Caco-2 (cell line): ENCODE measurements at regions not wholly inside any gene's neighbourhood (a gene's known extent, or its start where the extent isn't known, plus 50 kb on each side); places are given as distances from the start of the nearest gene placed in this dataset.

Source experiments
- BruUV-seq: library from RNA; stranded (reverse); fragments of 400-500 nt; replicated peaks from 2 replicates; lab custom pipeline; 2021; lab: Mats Ljungman, UMichigan
- CTCF ChIA-PET: fragments of 300-600 bp; sonication (Branson Sonifier 250); formaldehyde crosslinking; loops from one replicate; lab custom pipeline; 2022; ENCODE audit warnings: antibody characterized with exemption; lab: Charles Lee
- POLR2A ChIA-PET: fragments of 300-600 bp; sonication (Branson Sonifier 250); formaldehyde crosslinking; loops from one replicate; lab custom pipeline; 2022; ENCODE audit warnings: antibody characterized with exemption; lab: Charles Lee
- DNase-seq, 2 experiments: peaks; one replicate each; pipeline versions ENCODE4 v3.0.0 to v3.0.0-alpha.2; 2020 to 2022
- H3K27me3 ChIP-seq: replicated peaks from 2 replicates; pipeline ENCODE4 v1.6.0; 2011; ENCODE audit warnings: low read length; ENCODE audit not compliant: control insufficient read depth, insufficient read depth
- H3K36me3 ChIP-seq: 2 replicates; pipeline ENCODE4 v1.5.1; 2011; ENCODE audit warnings: low read length; ENCODE audit not compliant: control insufficient read depth, insufficient read depth
- H3K4me1 ChIP-seq: fragments of 250-450 bp; sonication (Bioruptor Pico); 2 replicates; pipeline ENCODE4 v1.5.1; 2020; ENCODE audit warnings: mild to moderate bottlenecking
- H3K4me3 ChIP-seq: 2 replicates; pipeline ENCODE4 v1.5.1; 2011; ENCODE audit warnings: low read depth, mild to moderate bottlenecking, control low read depth, low read length
- H3K9me3 ChIP-seq: fragments of 250-450 bp; sonication (Bioruptor Pico); 2 replicates; pipeline ENCODE4 v1.5.1; 2020; ENCODE audit warnings: mild to moderate bottlenecking, moderate library complexity
- H3K27ac Mint-ChIP-seq: one replicate; pipeline ENCODE4 v1.8.0; 2022; ENCODE audit warnings: mixed read lengths; ENCODE audit not compliant: unreplicated experiment
- H3K27me3 Mint-ChIP-seq: one replicate; pipeline ENCODE4 v1.8.0; 2022; ENCODE audit warnings: mixed read lengths; ENCODE audit not compliant: insufficient read depth, unreplicated experiment
- H3K36me3 Mint-ChIP-seq: one replicate; pipeline ENCODE4 v1.8.0; 2022; ENCODE audit warnings: mild to moderate bottlenecking, mixed read lengths; ENCODE audit not compliant: insufficient read depth, unreplicated experiment
- H3K4me1 Mint-ChIP-seq: one replicate; pipeline ENCODE4 v1.8.0; 2022; ENCODE audit warnings: low read depth, mixed read lengths; ENCODE audit not compliant: unreplicated experiment
- H3K4me3 Mint-ChIP-seq: one replicate; pipeline ENCODE4 v1.8.0; 2022; ENCODE audit warnings: mild to moderate bottlenecking, moderate library complexity, mixed read lengths; ENCODE audit not compliant: unreplicated experiment
- H3K9me3 Mint-ChIP-seq: one replicate; pipeline ENCODE4 v1.8.0; 2022; ENCODE audit warnings: mixed read lengths; ENCODE audit not compliant: unreplicated experiment
- intact Hi-C: fragments of 100-400 bp; cut with micrococcal nuclease; formaldehyde crosslinking; loops from one replicate; pipeline ENCODE4 v1.10.0; 2022; ENCODE audit not compliant: unreplicated experiment
- TF ChIP-seq, protein P1 (sequence below), 2 experiments: fragments of 200-600 bp in 1 of 2; IDR thresholded peaks; 1 replicate in 1 of 2; 2 replicates in 1 of 2; pipeline versions ENCODE4 v1.5.1 to v1.8.0; 2011 to 2022; ENCODE audit warnings: antibody characterized with exemption in 1 of 2, control low read depth in 1 of 2, inconsistent platforms in 1 of 2, low read depth in 1 of 2, low read length in 1 of 2, mild to moderate bottlenecking in 1 of 2, moderate library complexity in 1 of 2; ENCODE audit not compliant: insufficient read depth in 1 of 2, severe bottlenecking in 1 of 2, unreplicated experiment in 1 of 2

DNA sequence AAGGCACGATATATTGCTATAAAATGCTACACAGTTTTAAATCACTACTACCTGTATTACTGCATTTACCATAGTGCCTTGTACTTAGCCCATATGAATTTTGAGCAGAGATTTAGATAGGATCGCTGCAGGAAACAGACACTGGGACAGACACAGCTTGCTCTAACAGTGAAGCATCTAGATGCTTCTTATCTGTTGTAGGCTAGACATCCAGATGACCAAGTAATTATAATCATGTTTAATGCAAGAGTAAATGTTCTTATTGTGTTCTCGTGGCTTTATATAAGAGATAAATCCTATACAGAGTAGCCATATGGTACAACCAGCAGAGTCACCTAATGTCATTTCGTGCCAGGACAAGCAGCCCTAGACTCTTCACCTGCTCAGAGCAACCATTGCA, 92.8 kb downstream of the ASCL1 start:
- DNase-seq, result no peak
- no peak overlapping the region for H3K4me3 ChIP-seq
- H3K36me3 ChIP-seq, result no peaks in the 10 kb centered on the region
- CTCF ChIA-PET, result no interaction called here
- no peaks in the 10 kb centered on the region for H3K9me3 ChIP-seq
- Mint-ChIP-seq H3K27ac (no peak overlapping the region), H3K9me3 (peaks cover 10% of the 10 kb centered on the region), H3K27me3 (peaks cover 11% of the 10 kb centered on the region), H3K4me1 (no peaks in the 10 kb centered on the region), H3K36me3 (no peaks in the 10 kb centered on the region), H3K4me3 (no peak overlapping the region)
- no peaks in the 10 kb centered on the region for H3K4me1 ChIP-seq
- H3K27me3 ChIP-seq, result no peaks in the 10 kb centered on the region
- no TSS peak for BruUV-seq
- POLR2A ChIA-PET, result no interaction called here
- TF ChIP-seq, protein P1, sequence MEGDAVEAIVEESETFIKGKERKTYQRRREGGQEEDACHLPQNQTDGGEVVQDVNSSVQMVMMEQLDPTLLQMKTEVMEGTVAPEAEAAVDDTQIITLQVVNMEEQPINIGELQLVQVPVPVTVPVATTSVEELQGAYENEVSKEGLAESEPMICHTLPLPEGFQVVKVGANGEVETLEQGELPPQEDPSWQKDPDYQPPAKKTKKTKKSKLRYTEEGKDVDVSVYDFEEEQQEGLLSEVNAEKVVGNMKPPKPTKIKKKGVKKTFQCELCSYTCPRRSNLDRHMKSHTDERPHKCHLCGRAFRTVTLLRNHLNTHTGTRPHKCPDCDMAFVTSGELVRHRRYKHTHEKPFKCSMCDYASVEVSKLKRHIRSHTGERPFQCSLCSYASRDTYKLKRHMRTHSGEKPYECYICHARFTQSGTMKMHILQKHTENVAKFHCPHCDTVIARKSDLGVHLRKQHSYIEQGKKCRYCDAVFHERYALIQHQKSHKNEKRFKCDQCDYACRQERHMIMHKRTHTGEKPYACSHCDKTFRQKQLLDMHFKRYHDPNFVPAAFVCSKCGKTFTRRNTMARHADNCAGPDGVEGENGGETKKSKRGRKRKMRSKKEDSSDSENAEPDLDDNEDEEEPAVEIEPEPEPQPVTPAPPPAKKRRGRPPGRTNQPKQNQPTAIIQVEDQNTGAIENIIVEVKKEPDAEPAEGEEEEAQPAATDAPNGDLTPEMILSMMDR (IDR thresholded peaks at IDR 0.05; ENCODE audit: insufficient read depth in 1 of 2, low read depth in 1 of 2, low read length in 1 of 2, severe bottlenecking in 1 of 2, unreplicated experiment in 1 of 2), result no peak
- intact Hi-C loops, result no loop called here

DNA sequence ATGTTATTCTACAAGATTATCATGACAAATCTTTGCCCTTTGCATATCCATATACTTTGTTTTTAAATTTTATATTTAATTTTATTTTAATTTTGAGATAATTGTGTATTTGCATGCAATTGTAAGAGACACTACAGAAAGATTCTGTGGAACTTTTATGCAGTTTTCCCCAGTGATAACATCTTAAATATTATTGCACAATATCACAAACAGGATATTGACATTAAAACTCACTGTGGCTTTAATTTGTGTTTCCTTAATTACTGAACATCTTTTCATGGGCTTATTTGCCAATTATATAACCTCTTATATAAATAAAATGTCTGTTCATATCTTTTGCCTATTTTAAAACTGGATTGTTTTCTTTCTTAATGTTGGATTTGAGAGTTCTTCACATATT, 95.6 kb downstream of the ASCL1 start:
- no peak overlapping the region for H3K27ac Mint-ChIP-seq
- H3K4me3 Mint-ChIP-seq, result no peak overlapping the region
- H3K36me3 Mint-ChIP-seq, result no peaks in the 10 kb centered on the region
- Histone ChIP-seq H3K4me3 (no peak overlapping the region), H3K9me3 (no peaks in the 10 kb centered on the region), H3K4me1 (no peaks in the 10 kb centered on the region), H3K36me3 (no peaks in the 10 kb centered on the region), H3K27me3 (no peaks in the 10 kb centered on the region)
- peaks cover 7% of the 10 kb centered on the region for H3K27me3 Mint-ChIP-seq
- peaks cover 10% of the 10 kb centered on the region for H3K9me3 Mint-ChIP-seq
- BruUV-seq, result no TSS peak
- CTCF ChIA-PET, result no interaction called here
- TF ChIP-seq, protein P1 (IDR thresholded peaks at IDR 0.05; ENCODE audit: insufficient read depth in 1 of 2, low read depth in 1 of 2, low read length in 1 of 2, severe bottlenecking in 1 of 2, unreplicated experiment in 1 of 2), result no peak
- DNase-seq, result no peak
- POLR2A ChIA-PET, result no interaction called here
- intact Hi-C loops, result no loop called here
- no peaks in the 10 kb centered on the region for H3K4me1 Mint-ChIP-seq

DNA sequence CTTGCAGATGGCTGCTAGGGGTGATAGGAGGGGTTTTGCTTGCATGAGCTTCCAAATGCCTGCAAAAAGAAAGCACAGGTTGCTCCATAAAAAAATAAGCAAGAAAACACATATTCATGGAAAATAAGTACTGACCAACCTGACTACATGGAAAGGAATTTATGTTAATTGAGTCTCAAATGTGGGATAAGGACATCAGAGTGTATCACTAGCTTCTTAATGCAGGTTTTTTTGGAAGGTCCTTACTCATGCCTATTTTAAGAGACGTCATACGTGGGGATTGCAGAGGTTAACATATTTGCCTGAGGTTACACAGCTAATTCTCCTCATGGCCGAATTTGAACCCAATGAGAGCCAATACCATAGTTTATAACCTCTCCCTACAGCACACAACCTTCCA, 116.2 kb downstream of the ASCL1 start:
- H3K4me3 ChIP-seq, result no peak overlapping the region
- TF ChIP-seq, protein P1 (IDR thresholded peaks at IDR 0.05; ENCODE audit: insufficient read depth in 1 of 2, low read depth in 1 of 2, low read length in 1 of 2, severe bottlenecking in 1 of 2, unreplicated experiment in 1 of 2), result no peak
- Mint-ChIP-seq H3K4me3 (no peak overlapping the region), H3K27ac (no peak overlapping the region), H3K4me1 (no peaks in the 10 kb centered on the region), H3K27me3 (no peaks in the 10 kb centered on the region), H3K9me3 (no peaks in the 10 kb centered on the region), H3K36me3 (no peaks in the 10 kb centered on the region)
- BruUV-seq, result no TSS peak
- intact Hi-C loops, result no loop called here
- DNase-seq, result no peak
- H3K27me3 ChIP-seq, result no peaks in the 10 kb centered on the region
- ChIA-PET POLR2A (no interaction called here), CTCF (no interaction called here)
- no peaks in the 10 kb centered on the region for H3K36me3 ChIP-seq
- H3K4me1 ChIP-seq, result no peaks in the 10 kb centered on the region
- H3K9me3 ChIP-seq, result peaks cover 3% of the 10 kb centered on the region; the same call in 1 of the 2 replicates
